ENCODE measurements at regions not wholly inside any gene's neighbourhood (a gene's known extent, or its start where the extent isn't known, plus 50 kb on each side); places are given as distances from the start of the nearest gene placed in this dataset.

DNA sequence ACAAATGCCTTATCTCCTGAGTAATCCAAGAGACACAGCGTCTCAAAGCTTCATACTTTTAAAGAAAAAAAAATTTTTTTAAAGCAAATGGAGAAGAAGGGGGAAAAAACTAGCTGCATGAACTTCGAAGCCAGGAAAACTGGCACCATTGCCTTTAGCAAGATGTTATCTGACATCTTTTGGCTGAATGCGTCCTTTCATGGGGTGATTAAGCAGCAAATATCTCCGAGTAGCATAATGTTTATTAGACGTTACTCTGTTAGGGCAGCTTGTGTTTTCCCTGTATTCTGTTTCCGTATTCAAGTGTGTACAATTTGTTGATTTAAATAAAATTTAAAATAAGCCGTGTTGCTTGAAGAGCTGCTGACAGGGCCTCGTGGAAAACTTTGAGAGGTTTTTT lies 76.5 kb upstream of the TSHZ2 start:
- ChIA-PET POLR2A (ENCODE audit: unreplicated experiment) (no interaction called here), CTCF (no interaction called here)
- Histone ChIP-seq H3K4me1 (ENCODE audit: insufficient read depth, low read length) (no peaks in the 10 kb centered on the region), H2AFZ (ENCODE audit: low read length) (no peak overlapping the region), H3K27ac (ENCODE audit: low read length) (no peak overlapping the region), H3F3A (ENCODE audit: low read length, unreplicated experiment) (no peaks in the 10 kb centered on the region), H4K20me1 (ENCODE audit: low read length) (no peaks in the 10 kb centered on the region), H3K9ac (ENCODE audit: low read length) (no peak overlapping the region), H3K36me3 (ENCODE audit: low read depth, low read length) (no peaks in the 10 kb centered on the region), H3K4me2 (ENCODE audit: low read length) (no peak overlapping the region), H3K9me3 (ENCODE audit: low read length) (peaks cover 5% of the 10 kb centered on the region), H3K9me2 (replicated peaks; ENCODE audit: low read length) (no peaks in the 10 kb centered on the region), H3K79me2 (ENCODE audit: low read length) (no peaks in the 10 kb centered on the region), H3K4me3 (ENCODE audit: low read length) (no peak overlapping the region), H3K27me3 (ENCODE audit: low read length) (0 out of 2 replicates have a peak, but pooled peaks cover 12% of the 10 kb centered on the region)
- ATAC-seq (no peak), DNase-seq (no peak)
- intact Hi-C loops (cut with micrococcal nuclease), result no loop called here
- BruUV-seq (replicated peaks), result no TSS peak
- TF ChIP-seq EZH2 (IDR thresholded peaks at IDR 0.05; ENCODE audit: low read length, unreplicated experiment), result no peak
- TF ChIP-seq EZH2phosphoT487 (IDR thresholded peaks at IDR 0.05; ENCODE audit: borderline replicate concordance, low read length), result no peak
- no peak for TF ChIP-seq CTCF (conservative IDR thresholded peaks at IDR 0.05; ENCODE audit: low read depth, low read length)

DNA sequence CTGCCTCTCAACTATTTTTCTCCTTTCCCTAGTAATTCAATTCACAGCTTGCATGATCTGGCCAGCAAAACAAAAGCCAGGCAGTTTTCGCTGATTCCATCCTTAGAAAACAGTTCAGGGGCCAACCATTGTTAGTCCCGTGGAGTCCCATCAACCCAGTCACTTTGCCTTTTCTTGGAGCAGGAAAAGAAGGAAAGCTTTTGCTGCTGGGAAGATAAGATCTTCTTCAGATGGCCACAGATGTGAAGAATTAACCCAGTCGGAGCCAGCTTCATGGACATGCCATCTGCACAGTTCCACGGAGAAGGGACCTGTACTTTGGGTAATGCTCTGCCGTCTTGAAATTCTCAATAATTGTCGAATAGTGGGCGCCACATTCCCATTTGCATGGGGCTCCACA lies 76.9 kb upstream of the TSHZ2 start:
- Histone ChIP-seq H3K4me1 (ENCODE audit: insufficient read depth, low read length) (no peaks in the 10 kb centered on the region), H3F3A (ENCODE audit: low read length, unreplicated experiment) (no peaks in the 10 kb centered on the region), H3K4me3 (ENCODE audit: low read length) (no peak overlapping the region), H3K9ac (ENCODE audit: low read length) (no peak overlapping the region), H3K27ac (ENCODE audit: low read length) (no peak overlapping the region), H2AFZ (ENCODE audit: low read length) (no peak overlapping the region), H3K27me3 (ENCODE audit: low read length) (0 out of 2 replicates have a peak, but pooled peaks cover 12% of the 10 kb centered on the region), H3K79me2 (ENCODE audit: low read length) (no peaks in the 10 kb centered on the region), H4K20me1 (ENCODE audit: low read length) (no peaks in the 10 kb centered on the region), H3K36me3 (ENCODE audit: low read depth, low read length) (no peaks in the 10 kb centered on the region), H3K9me3 (ENCODE audit: low read length) (peaks cover 9% of the 10 kb centered on the region), H3K9me2 (replicated peaks; ENCODE audit: low read length) (no peaks in the 10 kb centered on the region), H3K4me2 (ENCODE audit: low read length) (no peak overlapping the region)
- intact Hi-C loops (cut with micrococcal nuclease), result no loop called here
- DNase-seq, result no peak
- CTCF ChIA-PET, result no interaction called here
- no TSS peak for BruUV-seq (replicated peaks)
- POLR2A ChIA-PET (ENCODE audit: unreplicated experiment), result no interaction called here
- no peak for ATAC-seq
- TF ChIP-seq CTCF (conservative IDR thresholded peaks at IDR 0.05; ENCODE audit: low read depth, low read length) (no peak), EZH2phosphoT487 (IDR thresholded peaks at IDR 0.05; ENCODE audit: borderline replicate concordance, low read length) (no peak), EZH2 (IDR thresholded peaks at IDR 0.05; ENCODE audit: low read length, unreplicated experiment) (no peak)

DNA sequence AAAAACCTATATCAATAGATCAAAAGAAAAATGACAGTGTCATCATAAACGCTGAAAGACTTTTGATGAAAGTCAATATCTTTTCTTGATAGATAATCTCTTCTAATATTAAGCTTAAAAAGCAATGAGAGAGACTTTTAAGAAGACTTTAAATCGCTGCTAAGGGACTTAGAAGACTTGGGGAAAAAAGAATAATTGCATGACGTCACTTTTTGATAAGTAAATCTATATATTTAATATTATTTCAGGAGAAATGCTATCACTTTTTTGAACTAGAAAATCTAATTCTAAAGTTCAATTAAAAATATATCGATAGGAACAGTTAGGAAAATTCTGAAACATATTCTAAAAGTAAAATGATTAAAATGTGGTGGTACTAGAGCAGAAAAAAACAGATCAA lies 78.7 kb upstream of the TSHZ2 start:
- H3K27me3 ChIP-seq (ENCODE audit: low read length), result 0 out of 2 replicates have a peak, but pooled peaks cover 12% of the 10 kb centered on the region
- H3K9me3 ChIP-seq (ENCODE audit: low read length), result peaks cover 12% of the 10 kb centered on the region
- no peak overlapping the region for H3K9ac ChIP-seq (ENCODE audit: low read length)
- ATAC-seq (no peak), DNase-seq (no peak)
- intact Hi-C loops (cut with micrococcal nuclease), result no loop called here
- no peak overlapping the region for H3K4me3 ChIP-seq (ENCODE audit: low read length)
- no peak overlapping the region for H2AFZ ChIP-seq (ENCODE audit: low read length)
- BruUV-seq (replicated peaks), result no TSS peak
- ChIA-PET CTCF (no interaction called here), POLR2A (ENCODE audit: unreplicated experiment) (no interaction called here)
- no peaks in the 10 kb centered on the region for H3K36me3 ChIP-seq (ENCODE audit: low read depth, low read length)
- no peak for TF ChIP-seq EZH2phosphoT487 (IDR thresholded peaks at IDR 0.05; ENCODE audit: borderline replicate concordance, low read length)
- TF ChIP-seq CTCF (conservative IDR thresholded peaks at IDR 0.05; ENCODE audit: low read depth, low read length), result no peak
- no peak for TF ChIP-seq EZH2 (IDR thresholded peaks at IDR 0.05; ENCODE audit: low read length, unreplicated experiment)
- H3K79me2 ChIP-seq (ENCODE audit: low read length), result no peaks in the 10 kb centered on the region
- no peaks in the 10 kb centered on the region for H3K4me1 ChIP-seq (ENCODE audit: insufficient read depth, low read length)
- no peak overlapping the region for H3K4me2 ChIP-seq (ENCODE audit: low read length)
- H3K27ac ChIP-seq (ENCODE audit: low read length), result no peak overlapping the region
- H3F3A ChIP-seq (ENCODE audit: low read length, unreplicated experiment), result no peaks in the 10 kb centered on the region
- H3K9me2 ChIP-seq (replicated peaks; ENCODE audit: low read length), result no peaks in the 10 kb centered on the region
- no peaks in the 10 kb centered on the region for H4K20me1 ChIP-seq (ENCODE audit: low read length)
